Stomach (tissue), 4 donors: ENCODE measurements at regions not wholly inside any gene's neighbourhood (a gene's known extent, or its start where the extent isn't known, plus 50 kb on each side); places are given as distances from the start of the nearest gene placed in this dataset.

ENCODE experiments used
- EP300 ChIP-seq: sonication (generic); formaldehyde crosslinking; IDR thresholded peaks from one replicate; pipeline ENCODE4 v1.6.1; 2017; ENCODE audit warnings: antibody characterized with exemption
- POLR2A ChIP-seq, 4 donors: fragments of 450-650 bp; IDR thresholded peaks; one replicate each; pipeline ENCODE4 v1.6.1; 2016; ENCODE audit warnings: antibody characterized with exemption in 4 of 4, control low read depth in 2 of 4, mild to moderate bottlenecking in 1 of 4, moderate library complexity in 1 of 4
- POLR2AphosphoS5 ChIP-seq, 3 donors: sonication (generic); formaldehyde crosslinking; IDR thresholded peaks; one replicate each; pipeline ENCODE4 v1.6.1; 2016; ENCODE audit warnings: antibody characterized with exemption in 3 of 3
- TF ChIP-seq, protein P1 (sequence below), 7 experiments: fragments of 450-650 bp in 4 of 7; fragments of 200-600 bp in 3 of 7; sonication (generic) in 3 of 7; IDR thresholded peaks; one replicate each; pipeline ENCODE4 v1.5.1; 2016 to 2019; ENCODE audit warnings: antibody characterized with exemption in 7 of 7, control low read depth in 2 of 7, mild to moderate bottlenecking in 1 of 7

- TF ChIP-seq POLR2A (IDR thresholded peaks at IDR 0.05): no peak
- TF ChIP-seq, protein P1, sequence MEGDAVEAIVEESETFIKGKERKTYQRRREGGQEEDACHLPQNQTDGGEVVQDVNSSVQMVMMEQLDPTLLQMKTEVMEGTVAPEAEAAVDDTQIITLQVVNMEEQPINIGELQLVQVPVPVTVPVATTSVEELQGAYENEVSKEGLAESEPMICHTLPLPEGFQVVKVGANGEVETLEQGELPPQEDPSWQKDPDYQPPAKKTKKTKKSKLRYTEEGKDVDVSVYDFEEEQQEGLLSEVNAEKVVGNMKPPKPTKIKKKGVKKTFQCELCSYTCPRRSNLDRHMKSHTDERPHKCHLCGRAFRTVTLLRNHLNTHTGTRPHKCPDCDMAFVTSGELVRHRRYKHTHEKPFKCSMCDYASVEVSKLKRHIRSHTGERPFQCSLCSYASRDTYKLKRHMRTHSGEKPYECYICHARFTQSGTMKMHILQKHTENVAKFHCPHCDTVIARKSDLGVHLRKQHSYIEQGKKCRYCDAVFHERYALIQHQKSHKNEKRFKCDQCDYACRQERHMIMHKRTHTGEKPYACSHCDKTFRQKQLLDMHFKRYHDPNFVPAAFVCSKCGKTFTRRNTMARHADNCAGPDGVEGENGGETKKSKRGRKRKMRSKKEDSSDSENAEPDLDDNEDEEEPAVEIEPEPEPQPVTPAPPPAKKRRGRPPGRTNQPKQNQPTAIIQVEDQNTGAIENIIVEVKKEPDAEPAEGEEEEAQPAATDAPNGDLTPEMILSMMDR (IDR thresholded peaks at IDR 0.05): no peak
- no peak for TF ChIP-seq EP300
- TF ChIP-seq POLR2AphosphoS5 (IDR thresholded peaks at IDR 0.05): no peak
These were observed 1321.5 kb upstream of the FLRT2 start for GRCh38 chr14:84208451-84208850.
